HEK293T (cell line): ENCODE measurements at regions not wholly inside any gene's neighbourhood (a gene's known extent, or its start where the extent isn't known, plus 50 kb on each side); places are given as distances from the start of the nearest gene placed in this dataset.

ENCODE experiments used
- CTCF ChIA-PET: fragments of 350-600 bp; formaldehyde crosslinking; extraction: SDS; loops from one replicate; lab custom pipeline; 2021; ENCODE audit warnings: antibody characterized with exemption, inconsistent platforms; lab: Yijun Ruan, JAX
- POLR2A ChIA-PET: fragments of 350-600 bp; formaldehyde crosslinking; extraction: SDS; loops from one replicate; lab custom pipeline; 2020; ENCODE audit warnings: antibody characterized with exemption, inconsistent platforms; lab: Yijun Ruan, JAX
- DNase-seq: peaks from one replicate; pipeline ENCODE4 v3.0.0; 2012; ENCODE audit warnings: mixed read lengths; ENCODE audit errors: extremely low spot score
- ARNT ChIP-seq: fragments of 450-650 bp; IDR thresholded peaks from 2 replicates; pipeline ENCODE4 v1.6.1; 2017; ENCODE audit warnings: mild to moderate bottlenecking
- BHLHE40 ChIP-seq: fragments of 450-650 bp; IDR thresholded peaks from 2 replicates; pipeline ENCODE4 v1.6.1; 2016; ENCODE audit warnings: mild to moderate bottlenecking, moderate library complexity, borderline replicate concordance
- CTBP1 ChIP-seq: fragments of 450-650 bp; IDR thresholded peaks from 2 replicates; pipeline ENCODE4 v1.6.1; 2016; ENCODE audit warnings: borderline replicate concordance
- ELF4 ChIP-seq: fragments of 450-650 bp; IDR thresholded peaks from 2 replicates; pipeline ENCODE4 v1.6.1; 2017; ENCODE audit warnings: antibody characterized with exemption
- FOXA1 ChIP-seq: fragments of 450-650 bp; IDR thresholded peaks from 2 replicates; pipeline ENCODE4 v1.6.1; 2016; ENCODE audit warnings: mild to moderate bottlenecking
- FOXK2 ChIP-seq: fragments of 450-650 bp; IDR thresholded peaks from 2 replicates; pipeline ENCODE4 v1.6.1; 2016; ENCODE audit warnings: mild to moderate bottlenecking
- FOXM1 ChIP-seq: fragments of 450-650 bp; IDR thresholded peaks from 2 replicates; pipeline ENCODE4 v1.6.1; 2017; ENCODE audit warnings: mild to moderate bottlenecking, borderline replicate concordance
- HDGF ChIP-seq: fragments of 450-650 bp; IDR thresholded peaks from 2 replicates; pipeline ENCODE4 v1.6.1; 2017; ENCODE audit warnings: antibody characterized with exemption, borderline replicate concordance
- L3MBTL2 ChIP-seq: fragments of 450-650 bp; conservative IDR thresholded peaks from 2 replicates; pipeline ENCODE4 v1.6.1; 2016; ENCODE audit warnings: mild to moderate bottlenecking
- LEF1 ChIP-seq: fragments of 450-650 bp; IDR thresholded peaks from 2 replicates; pipeline ENCODE4 v1.6.1; 2017; ENCODE audit warnings: mild to moderate bottlenecking, borderline replicate concordance
- NFRKB ChIP-seq: fragments of 450-650 bp; IDR thresholded peaks from 2 replicates; pipeline ENCODE4 v1.6.1; 2016; ENCODE audit warnings: mild to moderate bottlenecking, moderate library complexity
- PKNOX1 ChIP-seq: fragments of 450-650 bp; IDR thresholded peaks from 2 replicates; pipeline ENCODE4 v1.6.1; 2016
- SP1 ChIP-seq: fragments of 450-650 bp; IDR thresholded peaks from 2 replicates; pipeline ENCODE4 v1.6.1; 2017
- SUZ12 ChIP-seq: fragments of 450-650 bp; IDR thresholded peaks from 2 replicates; pipeline ENCODE4 v1.6.1; 2016; ENCODE audit warnings: mild to moderate bottlenecking
- TARDBP ChIP-seq: fragments of 450-650 bp; IDR thresholded peaks from 2 replicates; pipeline ENCODE4 v1.6.1; 2016
- ZNF384 ChIP-seq: fragments of 450-650 bp; IDR thresholded peaks from 2 replicates; pipeline ENCODE4 v1.6.1; 2016

DNA sequence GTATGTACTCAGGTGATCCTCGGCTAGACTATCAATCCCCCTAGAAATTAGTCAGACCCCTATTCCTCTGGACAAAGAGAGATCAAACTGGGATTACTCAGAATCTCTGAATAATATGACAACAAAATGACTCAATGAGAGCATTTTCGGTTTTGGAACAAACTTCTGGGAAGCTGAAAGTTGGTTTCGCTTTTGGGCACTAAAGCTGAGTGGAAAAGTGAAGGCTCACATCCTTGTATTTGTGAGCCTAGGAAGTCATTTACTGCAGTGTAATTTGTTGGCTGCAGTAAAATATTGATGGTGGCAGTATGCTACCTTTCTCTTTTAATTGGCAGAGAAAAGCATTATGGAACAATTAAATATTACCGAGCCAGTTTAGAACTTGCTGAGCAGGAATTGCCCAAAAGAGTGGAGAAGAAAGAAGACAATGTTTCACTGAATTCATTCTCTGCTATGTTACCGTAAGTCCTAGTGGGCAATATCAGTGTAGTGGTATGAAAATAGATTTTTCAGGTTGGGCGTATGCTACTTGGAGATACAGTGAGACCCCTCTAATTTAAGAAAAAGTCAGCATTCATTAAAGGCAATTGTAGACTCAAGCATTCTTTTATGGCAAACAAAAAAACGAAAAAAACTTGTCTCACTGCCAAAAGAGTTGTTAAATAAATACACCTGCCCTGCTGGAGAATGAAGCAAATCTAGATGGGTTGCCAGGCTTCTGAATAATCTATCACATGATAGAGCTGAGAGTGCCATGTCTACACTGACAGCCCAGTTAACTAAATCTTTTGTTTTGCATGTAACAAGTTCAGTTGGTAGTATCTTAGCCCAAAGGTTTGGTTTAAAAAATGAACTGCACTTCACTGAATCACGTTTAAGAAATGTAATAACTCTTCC, 69.6 kb downstream of the AGTR2 start:
- CTCF ChIA-PET = no interaction called here
- TF ChIP-seq FOXK2 (no peak), L3MBTL2 (no peak), ARNT (no peak), FOXM1 (no peak), NFRKB (no peak), PKNOX1 (no peak), HDGF (no peak), CTBP1 (no peak)

GRCh38 chrX:116241001-116241400, 70.5 kb downstream of the AGTR2 start:
- TF ChIP-seq BHLHE40 (no peak), ARNT (no peak), HDGF (no peak), L3MBTL2 (no peak), PKNOX1 (no peak), LEF1 (no peak), FOXK2 (no peak), ZNF384 (no peak), CTBP1 (no peak), ELF4 (no peak), TARDBP (no peak), FOXA1 (no peak), SP1 (no peak), NFRKB (no peak), SUZ12 (no peak), FOXM1 (no peak)
- ChIA-PET CTCF (no interaction called here), POLR2A (no interaction called here)
- DNase-seq = no peak

More for the DNA sequence above, 69.6 kb downstream of the AGTR2 start:
- POLR2A ChIA-PET = no interaction called here
- no peak for DNase-seq

- DNase-seq = no peak
- TF ChIP-seq SP1 (no peak), LEF1 (no peak)
- ChIA-PET POLR2A (no interaction called here), CTCF (no interaction called here)
Observed at GRCh38 chrX:116243039-116243438, 72.5 kb downstream of the AGTR2 start.

DNA sequence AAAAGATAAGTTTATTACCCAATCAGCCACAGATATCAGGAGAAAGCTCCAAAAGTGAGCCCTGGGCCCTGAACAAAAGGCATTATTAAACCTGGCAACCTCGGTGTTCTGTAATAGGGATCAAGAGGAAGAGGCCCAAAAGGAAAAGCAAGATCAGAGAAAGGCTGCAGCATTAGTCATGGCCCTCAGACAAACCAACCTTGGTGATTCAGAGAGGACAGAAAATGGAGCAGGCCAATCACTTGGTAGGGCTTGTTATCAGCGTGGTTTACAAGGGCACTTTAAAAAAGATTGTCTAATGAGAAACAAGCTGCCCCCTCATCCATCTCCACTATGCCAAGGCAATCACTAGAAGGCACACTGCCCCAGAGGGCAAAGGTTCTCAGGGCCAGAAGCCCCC, 75.7 kb downstream of the AGTR2 start:
- no peak for DNase-seq
- ChIA-PET POLR2A (no interaction called here), CTCF (no interaction called here)
- TF ChIP-seq BHLHE40 = no peak
- TF ChIP-seq SP1 = no peak

DNA sequence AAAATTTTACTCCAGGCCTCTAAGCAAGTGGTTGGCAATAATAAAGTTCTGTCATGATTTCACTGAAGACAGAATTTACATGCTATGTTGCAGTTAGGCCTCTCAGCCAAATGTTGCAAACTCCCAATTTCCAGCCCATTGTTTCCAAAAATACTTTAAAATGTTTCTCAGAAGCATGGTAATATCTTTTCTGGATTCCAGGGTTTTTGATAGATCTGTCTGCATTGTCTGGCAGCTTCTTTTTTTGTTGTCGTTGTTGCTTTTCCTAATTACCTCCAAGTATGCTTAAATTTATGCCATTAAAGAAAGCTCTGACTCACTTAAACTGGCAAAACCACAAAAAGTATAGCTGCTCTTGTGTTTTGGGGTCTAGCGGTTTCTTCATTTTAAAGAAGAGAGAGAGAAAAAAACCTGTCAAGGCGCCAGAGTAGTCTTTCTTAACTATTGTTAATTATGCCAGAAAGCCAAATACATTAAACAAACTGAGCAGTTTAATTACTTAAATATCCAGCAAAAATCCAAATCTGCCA, 97.0 kb downstream of the AGTR2 start:
- DNase-seq = no peak
- TF ChIP-seq CTBP1 (no peak), LEF1 (no peak), PKNOX1 (no peak), SP1 (no peak), SUZ12 (no peak), ELF4 (no peak), FOXM1 (no peak), FOXK2 (no peak), ZNF384 (no peak), TARDBP (no peak), HDGF (no peak)
- POLR2A ChIA-PET = no interaction called here
- CTCF ChIA-PET = no interaction called here

DNA sequence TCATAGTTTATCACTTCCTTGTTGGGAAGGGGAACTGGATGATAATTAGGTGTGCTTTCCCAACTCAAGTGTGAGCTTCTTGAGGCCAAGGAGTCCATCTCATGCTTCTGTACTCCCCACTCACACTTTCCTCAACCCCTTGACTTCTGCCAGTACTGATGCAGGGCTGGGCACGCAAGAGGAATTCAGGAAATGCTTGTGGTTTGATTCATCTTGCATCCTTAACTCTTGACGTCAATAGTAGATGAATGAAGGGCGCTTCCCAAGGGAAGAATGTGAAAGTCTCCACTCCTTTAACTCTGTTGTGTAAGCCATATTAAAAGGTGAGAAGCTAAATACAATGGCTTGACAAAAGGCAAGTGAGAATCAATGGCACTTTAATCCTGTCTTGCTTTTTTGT, 101.8 kb downstream of the AGTR2 start:
- CTCF ChIA-PET = interaction anchor here (0.6 kb wide), 1 partner anchor 752 kb away, joined by 5 read pairs; no protein-coding TSS in a partner anchor
- DNase-seq = no peak
- POLR2A ChIA-PET = no interaction called here
- TF ChIP-seq TARDBP = no peak
- TF ChIP-seq FOXM1 = no peak
- TF ChIP-seq BHLHE40 = no peak
- no peak for TF ChIP-seq SP1
- no peak for TF ChIP-seq FOXA1
- TF ChIP-seq CTBP1 = no peak

DNA sequence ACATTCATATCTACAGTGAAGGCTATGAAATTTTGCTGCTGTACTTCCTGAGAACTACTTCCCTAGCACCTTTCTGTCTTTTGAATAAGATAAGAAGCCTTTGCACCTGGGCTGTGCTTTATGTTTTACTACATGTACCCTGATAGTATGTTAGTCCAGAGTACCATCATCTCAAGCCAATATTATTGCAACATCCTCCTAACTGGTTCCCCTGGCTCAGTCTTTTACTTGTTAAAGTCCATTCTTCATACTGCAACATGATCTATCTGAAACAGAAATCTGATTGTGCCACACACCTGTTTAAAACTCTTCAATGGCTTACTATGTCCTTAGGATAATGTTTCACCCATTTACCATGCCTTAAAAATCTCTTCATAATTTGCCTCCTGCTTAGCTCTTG, 102.3 kb downstream of the AGTR2 start:
- no peak for DNase-seq
- ChIA-PET CTCF (no interaction called here), POLR2A (no interaction called here)
- TF ChIP-seq ELF4 (no peak), CTBP1 (no peak), BHLHE40 (no peak), PKNOX1 (no peak), SUZ12 (no peak), ZNF384 (no peak), TARDBP (no peak), FOXA1 (no peak), LEF1 (no peak), L3MBTL2 (no peak), ARNT (no peak), NFRKB (no peak), FOXK2 (no peak), SP1 (no peak), FOXM1 (no peak), HDGF (no peak)
